ENCODE measurements at regions not wholly inside any gene's neighbourhood (a gene's known extent, or its start where the extent isn't known, plus 50 kb on each side); places are given as distances from the start of the nearest gene placed in this dataset.

GRCh38 chr7:54701982-54702381 is 57.0 kb downstream of the SEC61G start:
- DNase-seq (ENCODE audit: low spot score) = no peak
- no peak for ATAC-seq

- no peak for ATAC-seq
- DNase-seq (ENCODE audit: low spot score) = no peak
Measured at GRCh38 chr7:54699715-54700114, 59.3 kb downstream of the SEC61G start.

- ATAC-seq = no peak
- no peak for DNase-seq (ENCODE audit: low spot score)
Measured at GRCh38 chr7:54697659-54698186, 61.3 kb downstream of the SEC61G start.

- DNase-seq (ENCODE audit: low spot score) = no peak
- no peak for ATAC-seq
Measured at GRCh38 chr7:54690892-54691291, 68.1 kb downstream of the SEC61G start.

GRCh38 chr7:54690050-54690443 is 69.0 kb downstream of the SEC61G start:
- ATAC-seq (no peak), DNase-seq (ENCODE audit: low spot score) (no peak)

- DNase-seq (ENCODE audit: low spot score) (no peak), ATAC-seq (no peak)
Measured at GRCh38 chr7:54689394-54690049, 69.5 kb downstream of the SEC61G start.

GRCh38 chr7:54687462-54688212 is 71.4 kb downstream of the SEC61G start:
- no peak for DNase-seq (ENCODE audit: low spot score)
- ATAC-seq = no peak

- DNase-seq (ENCODE audit: low spot score) = no peak
- ATAC-seq = no peak
Measured at GRCh38 chr7:54680377-54681005, 78.5 kb downstream of the SEC61G start.

GRCh38 chr7:54679490-54679817 is 79.6 kb downstream of the SEC61G start:
- DNase-seq (ENCODE audit: low spot score) (no peak), ATAC-seq (no peak)

- ATAC-seq = no peak
Measured at GRCh38 chr7:54678763-54679489, 80.1 kb downstream of the SEC61G start.

GRCh38 chr7:54674891-54675290 is 84.1 kb downstream of the SEC61G start:
- no peak for ATAC-seq
- no peak for DNase-seq (ENCODE audit: low spot score)

More at GRCh38 chr7:54678763-54679489, 80.1 kb downstream of the SEC61G start:
- no peak for DNase-seq (ENCODE audit: low spot score)

GRCh38 chr7:54672519-54672918 is 86.5 kb downstream of the SEC61G start:
- DNase-seq (ENCODE audit: low spot score) = no peak
- ATAC-seq = no peak

GRCh38 chr7:54664235-54665228 is 94.5 kb downstream of the SEC61G start:
- DNase-seq (ENCODE audit: low spot score) (peak; percentile 55), ATAC-seq (peak; percentile 98)

GRCh38 chr7:54663603-54664234 is 95.3 kb downstream of the SEC61G start:
- no peak for DNase-seq (ENCODE audit: low spot score)
- ATAC-seq = no peak

GRCh38 chr7:54663186-54663585 is 95.8 kb downstream of the SEC61G start:
- ATAC-seq = no peak
- DNase-seq (ENCODE audit: low spot score) = no peak

- DNase-seq (ENCODE audit: low spot score) (no peak), ATAC-seq (no peak)
Measured at GRCh38 chr7:54662701-54663100, 96.3 kb downstream of the SEC61G start.

- ATAC-seq (no peak), DNase-seq (ENCODE audit: low spot score) (no peak)
Measured at GRCh38 chr7:54653905-54654304, 105.1 kb downstream of the SEC61G start.

- DNase-seq (ENCODE audit: low spot score) (no peak), ATAC-seq (no peak)
Measured at GRCh38 chr7:54643064-54643463, 100.9 kb downstream of the VSTM2A start.

- DNase-seq (ENCODE audit: low spot score) (no peak), ATAC-seq (no peak)
Measured at GRCh38 chr7:54637712-54638396, 95.7 kb downstream of the VSTM2A start.
